Loucy (cell line): ENCODE measurements at regions not wholly inside any gene's neighbourhood (a gene's known extent, or its start where the extent isn't known, plus 50 kb on each side); places are given as distances from the start of the nearest gene placed in this dataset.

Source experiments
- H2AFZ ChIP-seq: fragments of 200-600 bp; sonication (generic); 2 replicates; pipeline ENCODE4 v1.6.0; 2016; ENCODE audit warnings: antibody characterized with exemption, mild to moderate bottlenecking, low read length, moderate library complexity
- H3F3A ChIP-seq: fragments of 200-600 bp; 2 replicates; pipeline ENCODE4 v1.6.0; 2016; ENCODE audit warnings: antibody characterized with exemption, low read depth, mild to moderate bottlenecking
- H3K27me3 ChIP-seq: fragments of 200-600 bp; sonication (generic); 2 replicates; pipeline ENCODE4 v1.6.1; 2014; ENCODE audit warnings: low read length, mild to moderate bottlenecking; ENCODE audit not compliant: insufficient read depth, poor library complexity, severe bottlenecking
- H3K36me3 ChIP-seq: fragments of 200-600 bp; sonication (generic); 2 replicates; pipeline ENCODE4 v1.6.1; 2016; ENCODE audit warnings: low read length; ENCODE audit not compliant: insufficient read depth
- H3K4me1 ChIP-seq: fragments of 200-600 bp; sonication (generic); 2 replicates; pipeline ENCODE4 v1.5.1; 2014; ENCODE audit warnings: low read length, mild to moderate bottlenecking; ENCODE audit not compliant: insufficient read depth, poor library complexity, severe bottlenecking
- H3K4me2 ChIP-seq: fragments of 200-600 bp; sonication (generic); 2 replicates; pipeline ENCODE4 v1.6.0; 2014; ENCODE audit warnings: antibody characterized with exemption, low read length, low read depth, mild to moderate bottlenecking; ENCODE audit not compliant: poor library complexity, severe bottlenecking
- H3K4me3 ChIP-seq: fragments of 200-600 bp; sonication (generic); 2 replicates; pipeline ENCODE4 v1.5.1; 2014; ENCODE audit warnings: low read length, mild to moderate bottlenecking, mixed read lengths; ENCODE audit not compliant: poor library complexity, severe bottlenecking
- H3K79me2 ChIP-seq: fragments of 200-600 bp; sonication (generic); 2 replicates; pipeline ENCODE4 v1.6.1; 2014; ENCODE audit warnings: low read length; ENCODE audit not compliant: insufficient read depth
- H3K9ac ChIP-seq: fragments of 200-600 bp; sonication (generic); 2 replicates; pipeline ENCODE4 v1.6.0; 2014; ENCODE audit warnings: mild to moderate bottlenecking, low read depth, low read length, moderate library complexity; ENCODE audit not compliant: poor library complexity, severe bottlenecking
- H3K9me2 ChIP-seq: fragments of 200-600 bp; sonication (generic); replicated peaks from 2 replicates; pipeline ENCODE4 v1.6.1; 2016; ENCODE audit warnings: low read depth, low read length, mixed read lengths
- H3K9me3 ChIP-seq: fragments of 200-600 bp; sonication (generic); 2 replicates; pipeline ENCODE4 v1.6.1; 2014; ENCODE audit warnings: mild to moderate bottlenecking, antibody characterized with exemption, low read length, low read depth; ENCODE audit not compliant: insufficient read depth
- H4K20me1 ChIP-seq: fragments of 200-600 bp; sonication (generic); 2 replicates; pipeline ENCODE4 v1.6.0; 2014; ENCODE audit warnings: antibody characterized with exemption, low read length, mild to moderate bottlenecking; ENCODE audit not compliant: insufficient read depth, poor library complexity, severe bottlenecking
- EZH2phosphoT487 ChIP-seq: fragments of 200-600 bp; IDR thresholded peaks from 2 replicates; pipeline ENCODE4 v1.6.1; 2018; ENCODE audit warnings: antibody characterized with exemption, mild to moderate bottlenecking, moderate library complexity, borderline replicate concordance
- TF ChIP-seq, protein P1 (sequence below): fragments of 200-600 bp; sonication (generic); conservative IDR thresholded peaks from 2 replicates; pipeline ENCODE4 v1.5.1; 2014; ENCODE audit warnings: mild to moderate bottlenecking, antibody characterized with exemption, low read length

GRCh38 chr2:21715887-21716286 lies 592.1 kb downstream of the TDRD15 start:
- no peak overlapping the region for H2AFZ ChIP-seq
- H3K4me3 ChIP-seq: no peak overlapping the region
- H4K20me1 ChIP-seq: no peaks in the 10 kb centered on the region
- no peak overlapping the region for H3K9ac ChIP-seq
- no peaks in the 10 kb centered on the region for H3K27me3 ChIP-seq
- no peaks in the 10 kb centered on the region for H3K4me1 ChIP-seq
- H3K36me3 ChIP-seq: no peaks in the 10 kb centered on the region
- no peaks in the 10 kb centered on the region for H3K9me3 ChIP-seq
- H3F3A ChIP-seq: no peaks in the 10 kb centered on the region
- H3K9me2 ChIP-seq: no peaks in the 10 kb centered on the region
- TF ChIP-seq, protein P1, sequence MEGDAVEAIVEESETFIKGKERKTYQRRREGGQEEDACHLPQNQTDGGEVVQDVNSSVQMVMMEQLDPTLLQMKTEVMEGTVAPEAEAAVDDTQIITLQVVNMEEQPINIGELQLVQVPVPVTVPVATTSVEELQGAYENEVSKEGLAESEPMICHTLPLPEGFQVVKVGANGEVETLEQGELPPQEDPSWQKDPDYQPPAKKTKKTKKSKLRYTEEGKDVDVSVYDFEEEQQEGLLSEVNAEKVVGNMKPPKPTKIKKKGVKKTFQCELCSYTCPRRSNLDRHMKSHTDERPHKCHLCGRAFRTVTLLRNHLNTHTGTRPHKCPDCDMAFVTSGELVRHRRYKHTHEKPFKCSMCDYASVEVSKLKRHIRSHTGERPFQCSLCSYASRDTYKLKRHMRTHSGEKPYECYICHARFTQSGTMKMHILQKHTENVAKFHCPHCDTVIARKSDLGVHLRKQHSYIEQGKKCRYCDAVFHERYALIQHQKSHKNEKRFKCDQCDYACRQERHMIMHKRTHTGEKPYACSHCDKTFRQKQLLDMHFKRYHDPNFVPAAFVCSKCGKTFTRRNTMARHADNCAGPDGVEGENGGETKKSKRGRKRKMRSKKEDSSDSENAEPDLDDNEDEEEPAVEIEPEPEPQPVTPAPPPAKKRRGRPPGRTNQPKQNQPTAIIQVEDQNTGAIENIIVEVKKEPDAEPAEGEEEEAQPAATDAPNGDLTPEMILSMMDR: no peak
- H3K4me2 ChIP-seq: no peak overlapping the region
- H3K79me2 ChIP-seq: no peaks in the 10 kb centered on the region

DNA sequence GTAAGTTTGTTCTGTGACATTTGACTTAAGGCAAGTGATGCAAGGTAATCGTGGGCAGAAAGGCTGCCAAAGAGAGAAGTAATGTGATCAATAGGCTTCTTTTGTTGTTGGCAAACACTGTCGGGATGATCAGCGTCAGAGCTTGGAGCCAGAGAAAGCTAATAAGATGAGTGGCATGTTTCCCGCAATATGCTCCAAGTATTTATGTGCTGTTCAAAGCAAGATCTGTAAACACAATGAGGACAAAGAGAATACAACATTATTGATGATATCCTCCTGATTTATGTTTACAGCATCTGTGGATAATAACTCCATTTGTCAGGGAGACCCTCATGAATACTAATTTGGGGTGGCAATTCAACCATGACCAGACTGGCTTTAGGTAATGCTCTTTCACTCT lies 603.3 kb downstream of the TDRD15 start:
- H3K79me2 ChIP-seq: no peaks in the 10 kb centered on the region
- H3F3A ChIP-seq: no peaks in the 10 kb centered on the region
- no peaks in the 10 kb centered on the region for H3K27me3 ChIP-seq
- H3K9me2 ChIP-seq: no peaks in the 10 kb centered on the region
- no peak overlapping the region for H2AFZ ChIP-seq
- H3K4me1 ChIP-seq: no peaks in the 10 kb centered on the region
- no peaks in the 10 kb centered on the region for H3K9me3 ChIP-seq
- H3K4me3 ChIP-seq: no peak overlapping the region
- H3K36me3 ChIP-seq: no peaks in the 10 kb centered on the region
- TF ChIP-seq, protein P1: no peak
- TF ChIP-seq EZH2phosphoT487: no peak
- H3K4me2 ChIP-seq: no peak overlapping the region
- H3K9ac ChIP-seq: no peak overlapping the region
- H4K20me1 ChIP-seq: no peaks in the 10 kb centered on the region

- H3K27me3 ChIP-seq: no peaks in the 10 kb centered on the region
- no peaks in the 10 kb centered on the region for H3K4me1 ChIP-seq
- H3K36me3 ChIP-seq: no peaks in the 10 kb centered on the region
- H4K20me1 ChIP-seq: no peaks in the 10 kb centered on the region
- no peak overlapping the region for H3K4me2 ChIP-seq
- no peaks in the 10 kb centered on the region for H3K9me3 ChIP-seq
- H3K9ac ChIP-seq: no peak overlapping the region
- no peak overlapping the region for H2AFZ ChIP-seq
- H3F3A ChIP-seq: no peaks in the 10 kb centered on the region
- no peak overlapping the region for H3K4me3 ChIP-seq
- no peaks in the 10 kb centered on the region for H3K9me2 ChIP-seq
- H3K79me2 ChIP-seq: no peaks in the 10 kb centered on the region
- TF ChIP-seq EZH2phosphoT487: no peak
- TF ChIP-seq, protein P1: no peak
Measured at GRCh38 chr2:21728133-21728532, 604.4 kb downstream of the TDRD15 start.
